ENCODE measurements at regions not wholly inside any gene's neighbourhood (a gene's known extent, or its start where the extent isn't known, plus 50 kb on each side); places are given as distances from the start of the nearest gene placed in this dataset.

GRCh38 chr3:63168179-63168578 lies 109.9 kb upstream of the SYNPR start (continued):
- TF ChIP-seq REST (IDR thresholded peaks at IDR 0.05; ENCODE audit: low read depth, low read length) (no peak), JUND (IDR thresholded peaks at IDR 0.05) (no peak), CHD2 (IDR thresholded peaks at IDR 0.05; ENCODE audit: low read length, partially characterized antibody) (no peak), EZH2phosphoT487 (IDR thresholded peaks at IDR 0.05; ENCODE audit: borderline replicate concordance, low read depth) (no peak), GATA2 (CRISPR knock-in tag; IDR thresholded peaks at IDR 0.05) (no peak)

GRCh38 chr3:63179862-63180522 lies 98.1 kb upstream of the SYNPR start:
- TF ChIP-seq TEAD4 (IDR thresholded peaks at IDR 0.05; ENCODE audit: borderline replicate concordance, insufficient read depth) (no peak), CHD2 (IDR thresholded peaks at IDR 0.05; ENCODE audit: low read length, partially characterized antibody) (no peak), MEF2A (IDR thresholded peaks at IDR 0.05; ENCODE audit: borderline replicate concordance, low read depth) (no peak), POLR2AphosphoS5 (IDR thresholded peaks at IDR 0.05; ENCODE audit: low read depth, low read length) (no peak), RCOR1 (IDR thresholded peaks at IDR 0.05; ENCODE audit: low read length) (no peak)
- H3K36me3 ChIP-seq (replicated peaks in 1 of 2; ENCODE audit: control insufficient read depth in 1 of 2, insufficient read depth in 2 of 2, low read length in 1 of 2), result no peaks in the 10 kb centered on the region
- H4K20me1 ChIP-seq (ENCODE audit: insufficient read depth), result no peaks in the 10 kb centered on the region
- ChIA-PET CTCF (interaction anchor here (1.4 to 1.7 kb wide), 2 partner anchors 13 to 15 kb away, joined by 3 to 4 read pairs; no protein-coding TSS in a partner anchor), POLR2A (no interaction called here)
- H2AFZ ChIP-seq (ENCODE audit: low read depth), result no peak overlapping the region
- no peaks in the 10 kb centered on the region for H3K79me2 ChIP-seq (ENCODE audit: insufficient read depth)
- H3K9me3 ChIP-seq, result no peaks in the 10 kb centered on the region
- H3K9me2 ChIP-seq, result no peaks in the 10 kb centered on the region
- DNase-seq, result no peak
- H3K4me3 ChIP-seq (ENCODE audit: low read depth in 2 of 2, low read length in 1 of 2), result no peak overlapping the region
- H3K27ac ChIP-seq (ENCODE audit: low read depth in 2 of 2, low read length in 1 of 2), result no peak overlapping the region
- no peaks in the 10 kb centered on the region for H3K27me3 ChIP-seq (ENCODE audit: insufficient read depth)
- no peak overlapping the region for H3K9ac ChIP-seq
- WGBS (ENCODE audit: low lambda C conversion rate), result 35% methylated on average over 4 of the region's 4 CpGs
- no peaks in the 10 kb centered on the region for H3K4me1 ChIP-seq (ENCODE audit: control insufficient read depth in 1 of 2, insufficient read depth in 2 of 2, low read depth in 1 of 2, low read length in 1 of 2)
- no peaks in the 10 kb centered on the region for H3F3A ChIP-seq (replicated peaks; ENCODE audit: insufficient read depth)
- H3K4me2 ChIP-seq, result no peak overlapping the region

GRCh38 chr3:63192248-63192647 lies 85.9 kb upstream of the SYNPR start:
- Histone ChIP-seq H4K20me1 (ENCODE audit: insufficient read depth) (no peaks in the 10 kb centered on the region), H3K9me2 (no peaks in the 10 kb centered on the region), H2AFZ (ENCODE audit: low read depth) (no peak overlapping the region), H3K79me2 (ENCODE audit: insufficient read depth) (no peaks in the 10 kb centered on the region), H3K4me2 (no peak overlapping the region), H3K9ac (no peak overlapping the region), H3K9me3 (no peaks in the 10 kb centered on the region), H3K27me3 (ENCODE audit: insufficient read depth) (no peaks in the 10 kb centered on the region), H3K36me3 (replicated peaks in 1 of 2; ENCODE audit: control insufficient read depth in 1 of 2, insufficient read depth in 2 of 2, low read length in 1 of 2) (no peaks in the 10 kb centered on the region), H3F3A (replicated peaks; ENCODE audit: insufficient read depth) (no peaks in the 10 kb centered on the region), H3K4me1 (ENCODE audit: control insufficient read depth in 1 of 2, insufficient read depth in 2 of 2, low read depth in 1 of 2, low read length in 1 of 2) (no peaks in the 10 kb centered on the region), H3K27ac (ENCODE audit: low read depth in 2 of 2, low read length in 1 of 2) (no peak overlapping the region), H3K4me3 (ENCODE audit: low read depth in 2 of 2, low read length in 1 of 2) (no peak overlapping the region)
- DNase-seq, result no peak
- CTCF ChIA-PET, result interaction anchor here (0.9 to 5.3 kb wide), 4 partner anchors 36 to 526 kb away, joined by 3 to 126 read pairs (median 28); partner anchors contain the start of gene CADPS
- POLR2A ChIA-PET, result no interaction called here
- 78% methylated on average over 3 of the region's 3 CpGs for WGBS (ENCODE audit: low lambda C conversion rate)
- TF ChIP-seq TAF1 (IDR thresholded peaks at IDR 0.05; ENCODE audit: borderline replicate concordance, low read depth, low read length), result no peak
- no peak for TF ChIP-seq JUND (IDR thresholded peaks at IDR 0.05)
- TF ChIP-seq YY1 (IDR thresholded peaks at IDR 0.05; ENCODE audit: low read depth), result no peak
- no peak for TF ChIP-seq CTCF (IDR thresholded peaks at IDR 0.05)
- TF ChIP-seq EP300 (IDR thresholded peaks at IDR 0.05; ENCODE audit: borderline replicate concordance in 1 of 2, low read depth in 1 of 2, low read length in 1 of 2), result no peak
- TF ChIP-seq REST (IDR thresholded peaks at IDR 0.05; ENCODE audit: low read depth, low read length), result no peak
- no peak for TF ChIP-seq FOXM1 (IDR thresholded peaks at IDR 0.05; ENCODE audit: low read depth)

All from SK-N-SH (cell line).